Astrocyte of the hippocampus (primary cell): ENCODE measurements at regions not wholly inside any gene's neighbourhood (a gene's known extent, or its start where the extent isn't known, plus 50 kb on each side); places are given as distances from the start of the nearest gene placed in this dataset.
"Not testable (repeated sequence)": the region's sequence is repeated elsewhere in the genome, so short reads cannot be mapped to it uniquely, and the experiment has no call there.

ENCODE experiments used
- DNase-seq: peaks from one replicate; pipeline ENCODE4 v3.0.0; 2011; ENCODE audit warnings: low read depth, low spot score

- DNase-seq: peak; percentile 21
These were observed 100.6 kb upstream of the PNPLA4 start for GRCh38 chrX:8027827-8028226.

GRCh38 chrX:8025705-8026104, 98.5 kb upstream of the PNPLA4 start:
- no peak for DNase-seq

GRCh38 chrX:8018934-8019333, 91.7 kb upstream of the PNPLA4 start:
- no peak for DNase-seq

GRCh38 chrX:8010105-8010504, 82.9 kb upstream of the PNPLA4 start:
- DNase-seq: no peak

- no peak for DNase-seq
These were observed 78.6 kb upstream of the PNPLA4 start for GRCh38 chrX:8005678-8006347.

- DNase-seq: no peak
These were observed 76.1 kb upstream of the PNPLA4 start for GRCh38 chrX:8003147-8003883.

- DNase-seq: no peak
These were observed 69.6 kb upstream of the PNPLA4 start for GRCh38 chrX:7996851-7997250.

GRCh38 chrX:7996414-7996813, 69.2 kb upstream of the PNPLA4 start:
- peak; percentile 55 for DNase-seq

GRCh38 chrX:7993873-7994272, 66.7 kb upstream of the PNPLA4 start:
- DNase-seq: no peak

- DNase-seq: peak; percentile 54
These were observed 61.0 kb upstream of the PNPLA4 start for GRCh38 chrX:7988013-7988759.

GRCh38 chrX:7987160-7988012, 60.2 kb upstream of the PNPLA4 start:
- peak; percentile 31 for DNase-seq

GRCh38 chrX:7986738-7987137, 59.5 kb upstream of the PNPLA4 start:
- not testable (repeated sequence) for DNase-seq

GRCh38 chrX:7985568-7985967, 58.4 kb upstream of the PNPLA4 start:
- peak; percentile 9 for DNase-seq

- DNase-seq: no peak
These were observed 56.4 kb upstream of the PNPLA4 start for GRCh38 chrX:7983581-7983980.
